Nephron progenitor cell (in vitro differentiated cells): ENCODE measurements at regions not wholly inside any gene's neighbourhood (a gene's known extent, or its start where the extent isn't known, plus 50 kb on each side); places are given as distances from the start of the nearest gene placed in this dataset.
"Not testable (repeated sequence)": the region's sequence is repeated elsewhere in the genome, so short reads cannot be mapped to it uniquely, and the experiment has no call there.

ENCODE experiments used
- DNase-seq: peaks from one replicate; pipeline ENCODE4 v3.0.0; 2021
- H3K27ac Mint-ChIP-seq: 2 replicates; pipeline ENCODE4 v1.8.0; 2021; ENCODE audit warnings: mild to moderate bottlenecking, moderate library complexity, mixed read lengths
- H3K27me3 Mint-ChIP-seq: 2 replicates; pipeline ENCODE4 v1.8.0; 2021; ENCODE audit warnings: mild to moderate bottlenecking, low read depth, mixed read lengths; ENCODE audit not compliant: poor library complexity
- H3K36me3 Mint-ChIP-seq: 2 replicates; pipeline ENCODE4 v1.8.0; 2021; ENCODE audit warnings: low read depth, mixed read lengths
- H3K4me1 Mint-ChIP-seq: 2 replicates; pipeline ENCODE4 v1.8.0; 2021; ENCODE audit warnings: mixed read lengths
- H3K4me3 Mint-ChIP-seq: 2 replicates; pipeline ENCODE4 v1.8.0; 2021; ENCODE audit warnings: mild to moderate bottlenecking, moderate library complexity, mixed read lengths
- H3K9me3 Mint-ChIP-seq: 2 replicates; pipeline ENCODE4 v1.8.0; 2021; ENCODE audit warnings: mild to moderate bottlenecking, moderate library complexity, mixed read lengths
- CTCF ChIP-seq: fragments of 200-600 bp; sonication (generic); IDR thresholded peaks from 2 replicates; pipeline ENCODE4 v1.5.0; 2021; ENCODE audit warnings: antibody characterized with exemption

DNA sequence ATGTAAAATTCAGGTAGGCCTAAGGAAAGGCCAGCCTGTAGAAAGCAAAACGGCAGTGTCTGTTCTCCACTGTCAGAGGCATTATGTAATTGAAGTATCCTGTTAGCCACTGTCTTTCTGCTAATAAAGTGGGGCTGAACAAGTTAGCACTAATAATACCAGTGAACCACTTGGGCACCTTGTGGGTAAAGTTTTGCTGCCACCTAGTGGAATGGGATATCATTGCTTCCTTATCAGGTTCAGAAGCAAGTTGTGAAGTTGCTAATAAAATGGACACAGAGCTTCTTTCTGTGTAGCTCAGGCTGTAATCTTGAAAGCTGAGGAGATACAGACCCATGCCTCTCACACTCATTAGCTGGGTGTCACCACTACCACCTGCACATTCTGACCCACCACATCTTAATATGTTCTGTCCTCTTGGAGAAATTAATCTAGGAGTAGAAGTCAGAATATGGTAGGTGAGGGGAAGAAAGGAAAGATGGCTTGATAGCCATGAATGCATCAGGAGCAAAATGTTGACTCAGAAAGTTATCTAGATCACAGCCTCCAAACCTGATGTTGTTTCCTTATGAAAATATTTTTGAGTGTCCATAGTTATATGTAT, 175.1 kb downstream of the SEPTIN7 start:
- no peaks in the 10 kb centered on the region for H3K4me1 Mint-ChIP-seq
- H3K4me3 Mint-ChIP-seq = no peak overlapping the region
- peaks cover 6% of the 10 kb centered on the region for H3K27me3 Mint-ChIP-seq

DNA sequence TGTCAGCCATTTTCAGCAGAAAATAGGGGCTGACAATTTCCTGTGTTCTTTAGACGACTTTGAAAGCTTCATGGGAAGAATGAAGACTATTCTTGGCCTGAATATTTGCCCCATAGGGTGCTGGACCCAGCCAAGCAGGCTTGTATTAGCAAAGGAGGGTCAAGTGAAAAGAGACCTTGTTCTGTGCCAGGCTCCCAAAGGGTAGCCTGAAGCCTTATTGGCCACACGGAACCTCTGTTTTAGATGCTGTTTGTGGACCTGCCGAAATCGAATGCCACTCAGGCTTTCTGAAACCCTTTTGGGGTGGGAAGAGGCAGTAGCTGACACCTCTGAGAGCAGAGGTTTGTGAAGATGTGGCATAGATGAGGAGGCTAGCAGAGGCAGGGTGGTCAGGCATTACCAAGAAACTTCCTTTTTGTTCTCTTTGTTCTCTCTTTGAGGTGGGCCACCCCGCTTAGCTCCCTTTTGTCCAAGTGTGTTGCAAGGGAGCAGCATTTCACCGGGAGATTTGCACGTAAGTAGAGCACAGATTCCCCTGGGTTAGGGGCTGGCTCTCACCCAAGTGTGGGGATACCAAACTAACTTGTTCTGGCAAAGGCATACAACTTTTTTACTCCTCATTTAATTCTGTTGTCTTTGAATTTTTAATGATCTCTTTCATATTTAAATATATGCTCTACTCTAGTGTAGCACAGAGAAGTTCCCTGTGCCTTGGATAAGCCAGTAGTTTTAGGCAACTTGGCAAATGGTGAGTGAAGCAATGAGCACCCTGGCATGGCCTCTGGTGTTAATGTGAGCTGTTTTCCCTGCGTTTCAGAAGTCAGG, 174.0 kb upstream of the EEPD1 start:
- DNase-seq, H3K36me3 Mint-ChIP-seq, H3K27ac Mint-ChIP-seq, H3K4me1 Mint-ChIP-seq, H3K9me3 Mint-ChIP-seq, H3K27me3 Mint-ChIP-seq, H3K4me3 Mint-ChIP-seq: not testable (repeated sequence)

More for the DNA sequence above, 175.1 kb downstream of the SEPTIN7 start:
- H3K36me3 Mint-ChIP-seq = no peaks in the 10 kb centered on the region
- peak; percentile 91 for TF ChIP-seq CTCF
- H3K27ac Mint-ChIP-seq = no peak overlapping the region
- peak; percentile 55 for DNase-seq
- peaks cover 5% of the 10 kb centered on the region for H3K9me3 Mint-ChIP-seq

- Mint-ChIP-seq H3K9me3 (no peaks in the 10 kb centered on the region), H3K4me3 (no peak overlapping the region), H3K36me3 (no peaks in the 10 kb centered on the region), H3K27me3 (peaks cover 2% of the 10 kb centered on the region), H3K4me1 (peaks cover 18% of the 10 kb centered on the region), H3K27ac (no peak overlapping the region)
- TF ChIP-seq CTCF = no peak
- DNase-seq = no peak
These were observed 170.5 kb upstream of the EEPD1 start for GRCh38 chr7:35982600-35982999.

- no peak for DNase-seq
- Mint-ChIP-seq H3K27ac (no peak overlapping the region), H3K4me1 (peaks cover 29% of the 10 kb centered on the region), H3K27me3 (peaks cover 5% of the 10 kb centered on the region), H3K4me3 (no peak overlapping the region), H3K36me3 (no peaks in the 10 kb centered on the region), H3K9me3 (no peaks in the 10 kb centered on the region)
- no peak for TF ChIP-seq CTCF
These were observed 169.4 kb upstream of the EEPD1 start for GRCh38 chr7:35983626-35984025.

GRCh38 chr7:35985126-35985754, 167.8 kb upstream of the EEPD1 start:
- Mint-ChIP-seq H3K27ac (no peak overlapping the region), H3K9me3 (no peaks in the 10 kb centered on the region), H3K4me3 (no peak overlapping the region), H3K27me3 (peaks cover 5% of the 10 kb centered on the region), H3K36me3 (no peaks in the 10 kb centered on the region), H3K4me1 (peaks cover 38% of the 10 kb centered on the region)
- TF ChIP-seq CTCF = peak; percentile 93
- peak; percentile 78 for DNase-seq

GRCh38 chr7:35987016-35987415, 166.0 kb upstream of the EEPD1 start:
- peaks cover 38% of the 10 kb centered on the region for H3K4me1 Mint-ChIP-seq
- no peak for TF ChIP-seq CTCF
- no peak overlapping the region for H3K4me3 Mint-ChIP-seq
- H3K9me3 Mint-ChIP-seq = no peaks in the 10 kb centered on the region
- DNase-seq = no peak
- H3K27ac Mint-ChIP-seq = peak overlapping the region; percentile 42
- H3K36me3 Mint-ChIP-seq = no peaks in the 10 kb centered on the region
- peaks cover 5% of the 10 kb centered on the region for H3K27me3 Mint-ChIP-seq
